Right atrium auricular region (tissue), 2 donors: ENCODE measurements at regions not wholly inside any gene's neighbourhood (a gene's known extent, or its start where the extent isn't known, plus 50 kb on each side); places are given as distances from the start of the nearest gene placed in this dataset.

Experiments used
- DNase-seq: peaks from one replicate; pipeline ENCODE4 v3.0.0-alpha.2; 2019; ENCODE audit warnings: low spot score
- H3K27ac ChIP-seq, 2 donors: fragments of 200-600 bp; sonication (generic); 1 replicate in 1 of 2; 2 replicates in 1 of 2; pipeline ENCODE4 v1.5.1; 2016 to 2019
- H3K27me3 ChIP-seq, 2 donors: fragments of 200-600 bp; sonication (generic); one replicate each; pipeline versions ENCODE4 v1.5.1 to v1.6.0; 2017 to 2019
- H3K36me3 ChIP-seq: fragments of 200-600 bp; sonication (generic); one replicate; pipeline ENCODE4 v1.5.1; 2016
- H3K4me1 ChIP-seq, 2 donors: fragments of 200-600 bp; sonication (generic); one replicate each; pipeline versions ENCODE4 v1.5.1 to v1.6.0; 2017 to 2019
- H3K4me3 ChIP-seq, 2 donors: fragments of 200-600 bp; sonication (generic); 1 replicate in 1 of 2; 2 replicates in 1 of 2; pipeline ENCODE4 v1.5.1; 2017 to 2019; ENCODE audit warnings: mild to moderate bottlenecking in 1 of 2, moderate library complexity in 1 of 2
- H3K9me3 ChIP-seq, 2 donors: fragments of 200-600 bp; sonication (generic); one replicate each; pipeline ENCODE4 v1.5.1; 2019
- TF ChIP-seq, protein P1 (sequence below), 2 donors: fragments of 200-600 bp; sonication (generic); IDR thresholded peaks; one replicate each; pipeline ENCODE4 v1.5.1; 2019; ENCODE audit warnings: antibody characterized with exemption in 2 of 2

DNA sequence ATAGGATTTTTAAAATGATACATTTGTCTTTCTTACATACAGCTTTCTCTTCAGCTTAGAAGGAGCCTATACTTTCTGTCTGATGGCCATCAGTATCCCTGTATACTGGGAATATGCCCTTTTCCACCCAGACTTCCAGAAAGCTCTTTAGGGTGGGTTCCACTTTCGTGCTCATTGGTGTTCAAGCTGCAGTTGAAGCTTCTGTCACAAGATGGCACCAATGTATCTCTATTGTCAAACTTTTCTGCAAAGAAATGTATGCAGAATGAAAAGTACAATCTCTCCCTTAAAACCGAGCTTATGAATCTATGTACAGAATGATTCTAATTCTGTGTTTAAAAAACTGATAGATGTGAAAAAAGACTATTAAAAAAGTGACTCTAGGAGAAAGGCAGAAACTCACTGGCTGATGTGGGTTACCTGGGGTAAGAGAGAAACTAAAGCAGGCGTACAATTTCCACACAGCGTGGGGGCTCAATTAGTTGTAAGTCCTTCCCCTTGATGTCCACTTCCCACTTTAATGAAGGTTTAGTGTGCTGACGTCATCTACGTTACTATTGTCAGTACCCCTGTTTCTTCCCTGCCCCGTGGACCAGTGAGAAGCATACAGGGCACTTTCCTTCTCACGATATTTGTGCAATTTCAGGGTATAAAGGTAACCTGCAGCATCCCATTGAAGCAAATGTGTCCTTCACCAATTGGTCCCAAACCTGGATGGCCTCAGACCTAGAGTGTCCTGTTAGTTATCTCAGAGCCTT is 57.3 kb upstream of the TCEAL2 start:
- DNase-seq: no peak
- Histone ChIP-seq H3K9me3 (no peaks in the 10 kb centered on the region), H3K4me3 (no peak overlapping the region), H3K27me3 (no peaks in the 10 kb centered on the region), H3K27ac (no peak overlapping the region), H3K36me3 (no peaks in the 10 kb centered on the region), H3K4me1 (no peaks in the 10 kb centered on the region)
- TF ChIP-seq, protein P1, sequence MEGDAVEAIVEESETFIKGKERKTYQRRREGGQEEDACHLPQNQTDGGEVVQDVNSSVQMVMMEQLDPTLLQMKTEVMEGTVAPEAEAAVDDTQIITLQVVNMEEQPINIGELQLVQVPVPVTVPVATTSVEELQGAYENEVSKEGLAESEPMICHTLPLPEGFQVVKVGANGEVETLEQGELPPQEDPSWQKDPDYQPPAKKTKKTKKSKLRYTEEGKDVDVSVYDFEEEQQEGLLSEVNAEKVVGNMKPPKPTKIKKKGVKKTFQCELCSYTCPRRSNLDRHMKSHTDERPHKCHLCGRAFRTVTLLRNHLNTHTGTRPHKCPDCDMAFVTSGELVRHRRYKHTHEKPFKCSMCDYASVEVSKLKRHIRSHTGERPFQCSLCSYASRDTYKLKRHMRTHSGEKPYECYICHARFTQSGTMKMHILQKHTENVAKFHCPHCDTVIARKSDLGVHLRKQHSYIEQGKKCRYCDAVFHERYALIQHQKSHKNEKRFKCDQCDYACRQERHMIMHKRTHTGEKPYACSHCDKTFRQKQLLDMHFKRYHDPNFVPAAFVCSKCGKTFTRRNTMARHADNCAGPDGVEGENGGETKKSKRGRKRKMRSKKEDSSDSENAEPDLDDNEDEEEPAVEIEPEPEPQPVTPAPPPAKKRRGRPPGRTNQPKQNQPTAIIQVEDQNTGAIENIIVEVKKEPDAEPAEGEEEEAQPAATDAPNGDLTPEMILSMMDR (IDR thresholded peaks at IDR 0.05): peak in 1 of 2 donors; percentile 61

GRCh38 chrX:102063445-102064074 is 61.9 kb upstream of the TCEAL2 start:
- no peaks in the 10 kb centered on the region for H3K9me3 ChIP-seq
- TF ChIP-seq, protein P1 (IDR thresholded peaks at IDR 0.05): no peak
- H3K36me3 ChIP-seq: no peaks in the 10 kb centered on the region
- no peak overlapping the region for H3K27ac ChIP-seq
- H3K4me3 ChIP-seq: no peak overlapping the region
- DNase-seq: no peak
- no peaks in the 10 kb centered on the region for H3K27me3 ChIP-seq
- H3K4me1 ChIP-seq: no peaks in the 10 kb centered on the region

GRCh38 chrX:102044496-102044895 is 81.0 kb upstream of the TCEAL2 start:
- Histone ChIP-seq H3K9me3 (no peaks in the 10 kb centered on the region), H3K27me3 (no peaks in the 10 kb centered on the region), H3K27ac (no peak overlapping the region), H3K4me3 (no peak overlapping the region), H3K36me3 (no peaks in the 10 kb centered on the region), H3K4me1 (no peaks in the 10 kb centered on the region)
- no peak for DNase-seq
- TF ChIP-seq, protein P1 (IDR thresholded peaks at IDR 0.05): no peak

- Histone ChIP-seq H3K27ac (no peak overlapping the region), H3K27me3 (no peaks in the 10 kb centered on the region)
- TF ChIP-seq, protein P1 (IDR thresholded peaks at IDR 0.05): no peak
Observed at GRCh38 chrX:102043380-102043779, 82.1 kb upstream of the TCEAL2 start.

GRCh38 chrX:102042372-102043325 is 82.8 kb upstream of the TCEAL2 start:
- H3K9me3 ChIP-seq: no peaks in the 10 kb centered on the region
- no peak overlapping the region for H3K27ac ChIP-seq
- no peak for DNase-seq
- TF ChIP-seq, protein P1 (IDR thresholded peaks at IDR 0.05): no peak
- H3K36me3 ChIP-seq: no peaks in the 10 kb centered on the region
- no peaks in the 10 kb centered on the region for H3K4me1 ChIP-seq
- no peak overlapping the region for H3K4me3 ChIP-seq
- H3K27me3 ChIP-seq: no peaks in the 10 kb centered on the region

More at GRCh38 chrX:102043380-102043779, 82.1 kb upstream of the TCEAL2 start:
- Histone ChIP-seq H3K36me3 (no peaks in the 10 kb centered on the region), H3K4me3 (no peak overlapping the region), H3K9me3 (no peaks in the 10 kb centered on the region), H3K4me1 (no peaks in the 10 kb centered on the region)
- no peak for DNase-seq
